Prostate gland (tissue), 2 donors: ENCODE measurements at regions not wholly inside any gene's neighbourhood (a gene's known extent, or its start where the extent isn't known, plus 50 kb on each side); places are given as distances from the start of the nearest gene placed in this dataset.
"Not testable (repeated sequence)": the region's sequence is repeated elsewhere in the genome, so short reads cannot be mapped to it uniquely, and the experiment has no call there.

Source experiments
- POLR2A ChIP-seq: fragments of 450-650 bp; IDR thresholded peaks from one replicate; pipeline ENCODE4 v1.6.1; 2016; ENCODE audit warnings: antibody characterized with exemption, mild to moderate bottlenecking
- TF ChIP-seq, protein P1 (sequence below), 4 experiments: fragments of 200-600 bp in 2 of 4; fragments of 450-650 bp in 2 of 4; sonication (generic) in 2 of 4; IDR thresholded peaks; 1 replicate in 3 of 4; 2 replicates in 1 of 4; pipeline ENCODE4 v1.5.1; 2016 to 2019; ENCODE audit warnings: antibody characterized with exemption in 4 of 4, mild to moderate bottlenecking in 2 of 4, moderate library complexity in 2 of 4

DNA sequence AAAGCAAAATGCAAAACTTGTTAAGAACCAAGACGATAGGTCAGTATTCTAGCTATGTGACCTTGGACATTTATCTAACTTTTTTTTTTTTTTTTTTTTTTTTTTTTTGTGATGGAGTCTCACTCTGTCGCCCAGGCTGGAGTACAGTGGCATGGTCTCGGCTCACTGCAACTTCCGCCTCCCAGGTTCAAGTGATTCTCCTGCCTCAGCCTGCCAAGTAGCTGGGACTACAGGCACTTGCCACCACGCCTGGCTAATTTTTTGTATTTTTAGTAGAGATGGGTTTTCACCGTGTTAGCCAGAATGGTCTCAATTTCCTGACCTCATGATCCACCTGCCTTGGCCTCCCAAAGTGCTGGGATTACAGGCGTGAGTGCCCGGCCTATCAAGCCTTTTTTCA lies 358.3 kb upstream of the KIF2B start:
- not testable (repeated sequence) for TF ChIP-seq POLR2A
- TF ChIP-seq, protein P1, sequence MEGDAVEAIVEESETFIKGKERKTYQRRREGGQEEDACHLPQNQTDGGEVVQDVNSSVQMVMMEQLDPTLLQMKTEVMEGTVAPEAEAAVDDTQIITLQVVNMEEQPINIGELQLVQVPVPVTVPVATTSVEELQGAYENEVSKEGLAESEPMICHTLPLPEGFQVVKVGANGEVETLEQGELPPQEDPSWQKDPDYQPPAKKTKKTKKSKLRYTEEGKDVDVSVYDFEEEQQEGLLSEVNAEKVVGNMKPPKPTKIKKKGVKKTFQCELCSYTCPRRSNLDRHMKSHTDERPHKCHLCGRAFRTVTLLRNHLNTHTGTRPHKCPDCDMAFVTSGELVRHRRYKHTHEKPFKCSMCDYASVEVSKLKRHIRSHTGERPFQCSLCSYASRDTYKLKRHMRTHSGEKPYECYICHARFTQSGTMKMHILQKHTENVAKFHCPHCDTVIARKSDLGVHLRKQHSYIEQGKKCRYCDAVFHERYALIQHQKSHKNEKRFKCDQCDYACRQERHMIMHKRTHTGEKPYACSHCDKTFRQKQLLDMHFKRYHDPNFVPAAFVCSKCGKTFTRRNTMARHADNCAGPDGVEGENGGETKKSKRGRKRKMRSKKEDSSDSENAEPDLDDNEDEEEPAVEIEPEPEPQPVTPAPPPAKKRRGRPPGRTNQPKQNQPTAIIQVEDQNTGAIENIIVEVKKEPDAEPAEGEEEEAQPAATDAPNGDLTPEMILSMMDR (IDR thresholded peaks at IDR 0.05): not testable (repeated sequence)
